GM12878 (cell line): ENCODE measurements at regions not wholly inside any gene's neighbourhood (a gene's known extent, or its start where the extent isn't known, plus 50 kb on each side); places are given as distances from the start of the nearest gene placed in this dataset.

Experiments
- ATAC-seq: fragments of 200-7000 bp; cut with Tn5 transposase; 3 replicates; pipeline ENCODE4 v1.9.1; 2020; ENCODE audit warnings: mild to moderate bottlenecking, moderate library complexity
- BruUV-seq: library from RNA; stranded (reverse); fragments of 400-500 nt; replicated peaks from 2 replicates; lab custom pipeline; 2021; lab: Mats Ljungman, UMichigan
- CTCF ChIA-PET: fragments of 300-600 bp; sonication (Branson Sonifier 250); formaldehyde crosslinking; extraction: SDS; loops from one replicate; lab custom pipeline; 2021; ENCODE audit warnings: inconsistent platforms; lab: Yijun Ruan, JAX
- POLR2A ChIA-PET: fragments of 350-600 bp; formaldehyde crosslinking; extraction: SDS; loops from one replicate; lab custom pipeline; 2021; ENCODE audit warnings: inconsistent platforms; lab: Charles Lee
- RAD21 ChIA-PET: fragments of 300-600 bp; sonication (Branson Sonifier 250); formaldehyde crosslinking; loops from one replicate; lab custom pipeline; 2023; ENCODE audit warnings: antibody characterized with exemption; ENCODE audit not compliant: unreplicated experiment; lab: Charles Lee
- SMC1A ChIA-PET: fragments of 300-600 bp; sonication (Branson Sonifier 250); formaldehyde crosslinking; loops from one replicate; lab custom pipeline; 2023; ENCODE audit not compliant: unreplicated experiment, uncharacterized antibody; lab: Charles Lee
- DNase-seq: peaks from one replicate; pipeline ENCODE4 v3.0.0-alpha.2; 2011; ENCODE audit warnings: low read depth, low spot score
- FAIRE-seq: peaks from 3 replicates; lab custom pipeline; 2011; peaks lifted over from hg19 to GRCh38; lab: Jason Lieb, UNC
- H2AFZ ChIP-seq: 2 replicates; pipeline ENCODE4 v1.6.0; 2011; ENCODE audit warnings: low read depth, low read length, control low read depth; ENCODE audit not compliant: control insufficient read depth
- H3K27ac ChIP-seq: 2 replicates; pipeline ENCODE4 v1.5.1; 2011; ENCODE audit warnings: control low read depth; ENCODE audit not compliant: control insufficient read depth, insufficient read depth
- H3K27me3 ChIP-seq, 2 experiments: replicated peaks in 1 of 2; 2 replicates each; pipeline versions ENCODE4 v1.6.0 to v1.6.1; 2011; ENCODE audit warnings: low read length in 1 of 2; ENCODE audit not compliant: control insufficient read depth in 2 of 2, insufficient read depth in 2 of 2
- H3K36me3 ChIP-seq, 2 experiments: 2 replicates each; pipeline ENCODE4 v1.5.1; 2011; ENCODE audit warnings: low read length in 1 of 2; ENCODE audit not compliant: control insufficient read depth in 2 of 2, insufficient read depth in 2 of 2
- H3K4me1 ChIP-seq: 2 replicates; pipeline ENCODE4 v1.6.1; 2011; ENCODE audit warnings: mild to moderate bottlenecking, low read length, moderate library complexity, mixed read lengths; ENCODE audit not compliant: control insufficient read depth, insufficient read depth
- H3K4me2 ChIP-seq: 2 replicates; pipeline ENCODE4 v1.6.0; 2011; ENCODE audit warnings: control low read depth; ENCODE audit not compliant: control insufficient read depth, insufficient read depth
- H3K4me3 ChIP-seq: fragments of 200-600 bp; sonication (generic); 2 replicates; pipeline ENCODE4 v1.5.1; 2016
- H3K79me2 ChIP-seq: 2 replicates; pipeline ENCODE4 v1.6.0; 2011; ENCODE audit warnings: low read length; ENCODE audit not compliant: control insufficient read depth, insufficient read depth
- H3K9ac ChIP-seq: 2 replicates; pipeline ENCODE4 v1.8.0; 2011; ENCODE audit warnings: low read length, control low read depth, mixed read lengths; ENCODE audit not compliant: control insufficient read depth, insufficient read depth
- H3K9me3 ChIP-seq: replicated peaks from 3 replicates; pipeline ENCODE4 v1.5.1; 2011; ENCODE audit warnings: mild to moderate bottlenecking, low read length; ENCODE audit not compliant: control insufficient read depth, insufficient read depth
- H4K20me1 ChIP-seq: 2 replicates; pipeline ENCODE4 v1.6.0; 2011; ENCODE audit not compliant: control insufficient read depth, insufficient read depth
- CTCF ChIP-seq, 3 experiments: IDR thresholded peaks in 2 of 3; conservative IDR thresholded peaks in 1 of 3; 2 replicates each; pipeline ENCODE4 v1.5.1; 2011; ENCODE audit warnings: low read depth in 3 of 3, low read length in 3 of 3, mild to moderate bottlenecking in 3 of 3, control low read depth in 2 of 3, moderate library complexity in 2 of 3, inconsistent platforms in 1 of 3, mixed read lengths in 1 of 3; ENCODE audit not compliant: control insufficient read depth in 2 of 3, insufficient read depth in 1 of 3; ENCODE audit errors: extremely low read depth in 1 of 3
- HDAC2 ChIP-seq: fragments of 200-600 bp; sonication (generic); IDR thresholded peaks from 2 replicates; pipeline ENCODE4 v1.6.1; 2017
- LARP7 ChIP-seq: fragments of 450-650 bp; IDR thresholded peaks from 2 replicates; pipeline ENCODE4 v1.6.1; 2017; ENCODE audit warnings: mild to moderate bottlenecking
- NKRF ChIP-seq: fragments of 450-650 bp; conservative IDR thresholded peaks from 2 replicates; pipeline ENCODE4 v1.6.1; 2017; ENCODE audit warnings: mild to moderate bottlenecking, moderate library complexity
- TCF3 ChIP-seq: IDR thresholded peaks from 2 replicates; pipeline ENCODE4 v1.6.1; 2012; ENCODE audit warnings: low read depth, mild to moderate bottlenecking, low read length, borderline replicate concordance; ENCODE audit not compliant: insufficient read depth
- ZNF207 ChIP-seq: fragments of 450-650 bp; IDR thresholded peaks from 2 replicates; pipeline ENCODE4 v1.6.1; 2014; ENCODE audit warnings: antibody characterized with exemption, mild to moderate bottlenecking, borderline replicate concordance
- ZNF384 ChIP-seq: IDR thresholded peaks from 2 replicates; pipeline ENCODE4 v1.6.1; 2012; ENCODE audit warnings: low read depth, mild to moderate bottlenecking, low read length, improper control_type of control experiment, borderline replicate concordance
- ZNF622 ChIP-seq: fragments of 450-650 bp; IDR thresholded peaks from 2 replicates; pipeline ENCODE4 v1.6.1; 2017; ENCODE audit warnings: mild to moderate bottlenecking, inconsistent platforms
- WGBS: methylation state at CpG from one replicate; pipeline ENCODE4 v1.1.6; 2016; ENCODE audit warnings: low lambda C conversion rate; ENCODE audit not compliant: insufficient replicate concordance, insufficient coverage; ENCODE audit errors: missing lambda C conversion rate; 5-methylcytosine and 5-hydroxymethylcytosine counted together
- in situ Hi-C: fragments of 300-500 bp; cut with MboI; formaldehyde crosslinking; loops from 9 replicates; pipeline ENCODE4 v1.14.3; 2018; ENCODE audit warnings: mixed read lengths
- intact Hi-C: fragments of 100-400 bp; cut with micrococcal nuclease; formaldehyde crosslinking; loops from one replicate; pipeline ENCODE4 v1.14.2; 2022; ENCODE audit not compliant: unreplicated experiment
- TF ChIP-seq, protein P1 (sequence below): fragments of 450-650 bp; IDR thresholded peaks from 2 replicates; pipeline ENCODE4 v1.6.1; 2018; ENCODE audit warnings: mild to moderate bottlenecking, low read depth, moderate library complexity; ENCODE audit not compliant: partially characterized antibody
- TF ChIP-seq, protein P2 (sequence below): fragments of 450-650 bp; formaldehyde crosslinking; IDR thresholded peaks from 2 replicates; pipeline ENCODE4 v1.4.0; 2022; ENCODE audit warnings: mild to moderate bottlenecking, moderate library complexity

- in situ Hi-C loops, result no loop called here
- ChIA-PET CTCF (interaction anchor here (0.6 kb wide), 1 partner anchor 1917 kb away, joined by 3 read pairs; no protein-coding TSS in a partner anchor), SMC1A (interaction anchor here (0.9 to 1.0 kb wide), 2 partner anchors 10 to 227 kb away, joined by 3 read pairs; no protein-coding TSS in a partner anchor), POLR2A (no interaction called here), RAD21 (no interaction called here)
- FAIRE-seq (no peak), DNase-seq (no peak), ATAC-seq (no peak)
- no peaks in the 10 kb centered on the region; the same call in 2 of the 3 replicates for H3K9me3 ChIP-seq
- no peaks in the 10 kb centered on the region for H3K4me1 ChIP-seq
- H3K4me2 ChIP-seq, result no peak overlapping the region
- WGBS, result 33% methylated on average over 1 of the region's 1 CpG
- no peaks in the 10 kb centered on the region for H3K36me3 ChIP-seq
- H3K4me3 ChIP-seq, result no peak overlapping the region
- intact Hi-C loops, result no loop called here
- no peaks in the 10 kb centered on the region for H4K20me1 ChIP-seq
- H3K27ac ChIP-seq, result no peak overlapping the region
- no TSS peak for BruUV-seq
- no peaks in the 10 kb centered on the region for H3K79me2 ChIP-seq
- no peak overlapping the region for H3K9ac ChIP-seq
- no peak overlapping the region for H2AFZ ChIP-seq
- H3K27me3 ChIP-seq, result no peaks in the 10 kb centered on the region
- no peak for TF ChIP-seq CTCF (IDR thresholded peaks at IDR 0.05 in 2 of 3, conservative IDR thresholded peaks at IDR 0.05 in 1 of 3; ENCODE audit: control insufficient read depth in 2 of 3, extremely low read depth in 1 of 3, insufficient read depth in 1 of 3, low read depth in 3 of 3, low read length in 3 of 3)
- TF ChIP-seq ZNF622, result no peak
- TF ChIP-seq, protein P1, sequence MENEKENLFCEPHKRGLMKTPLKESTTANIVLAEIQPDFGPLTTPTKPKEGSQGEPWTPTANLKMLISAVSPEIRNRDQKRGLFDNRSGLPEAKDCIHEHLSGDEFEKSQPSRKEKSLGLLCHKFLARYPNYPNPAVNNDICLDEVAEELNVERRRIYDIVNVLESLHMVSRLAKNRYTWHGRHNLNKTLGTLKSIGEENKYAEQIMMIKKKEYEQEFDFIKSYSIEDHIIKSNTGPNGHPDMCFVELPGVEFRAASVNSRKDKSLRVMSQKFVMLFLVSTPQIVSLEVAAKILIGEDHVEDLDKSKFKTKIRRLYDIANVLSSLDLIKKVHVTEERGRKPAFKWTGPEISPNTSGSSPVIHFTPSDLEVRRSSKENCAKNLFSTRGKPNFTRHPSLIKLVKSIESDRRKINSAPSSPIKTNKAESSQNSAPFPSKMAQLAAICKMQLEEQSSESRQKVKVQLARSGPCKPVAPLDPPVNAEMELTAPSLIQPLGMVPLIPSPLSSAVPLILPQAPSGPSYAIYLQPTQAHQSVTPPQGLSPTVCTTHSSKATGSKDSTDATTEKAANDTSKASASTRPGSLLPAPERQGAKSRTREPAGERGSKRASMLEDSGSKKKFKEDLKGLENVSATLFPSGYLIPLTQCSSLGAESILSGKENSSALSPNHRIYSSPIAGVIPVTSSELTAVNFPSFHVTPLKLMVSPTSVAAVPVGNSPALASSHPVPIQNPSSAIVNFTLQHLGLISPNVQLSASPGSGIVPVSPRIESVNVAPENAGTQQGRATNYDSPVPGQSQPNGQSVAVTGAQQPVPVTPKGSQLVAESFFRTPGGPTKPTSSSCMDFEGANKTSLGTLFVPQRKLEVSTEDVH, result no peak
- no peak for TF ChIP-seq NKRF
- TF ChIP-seq HDAC2, result no peak
- no peak for TF ChIP-seq LARP7
- TF ChIP-seq, protein P2, sequence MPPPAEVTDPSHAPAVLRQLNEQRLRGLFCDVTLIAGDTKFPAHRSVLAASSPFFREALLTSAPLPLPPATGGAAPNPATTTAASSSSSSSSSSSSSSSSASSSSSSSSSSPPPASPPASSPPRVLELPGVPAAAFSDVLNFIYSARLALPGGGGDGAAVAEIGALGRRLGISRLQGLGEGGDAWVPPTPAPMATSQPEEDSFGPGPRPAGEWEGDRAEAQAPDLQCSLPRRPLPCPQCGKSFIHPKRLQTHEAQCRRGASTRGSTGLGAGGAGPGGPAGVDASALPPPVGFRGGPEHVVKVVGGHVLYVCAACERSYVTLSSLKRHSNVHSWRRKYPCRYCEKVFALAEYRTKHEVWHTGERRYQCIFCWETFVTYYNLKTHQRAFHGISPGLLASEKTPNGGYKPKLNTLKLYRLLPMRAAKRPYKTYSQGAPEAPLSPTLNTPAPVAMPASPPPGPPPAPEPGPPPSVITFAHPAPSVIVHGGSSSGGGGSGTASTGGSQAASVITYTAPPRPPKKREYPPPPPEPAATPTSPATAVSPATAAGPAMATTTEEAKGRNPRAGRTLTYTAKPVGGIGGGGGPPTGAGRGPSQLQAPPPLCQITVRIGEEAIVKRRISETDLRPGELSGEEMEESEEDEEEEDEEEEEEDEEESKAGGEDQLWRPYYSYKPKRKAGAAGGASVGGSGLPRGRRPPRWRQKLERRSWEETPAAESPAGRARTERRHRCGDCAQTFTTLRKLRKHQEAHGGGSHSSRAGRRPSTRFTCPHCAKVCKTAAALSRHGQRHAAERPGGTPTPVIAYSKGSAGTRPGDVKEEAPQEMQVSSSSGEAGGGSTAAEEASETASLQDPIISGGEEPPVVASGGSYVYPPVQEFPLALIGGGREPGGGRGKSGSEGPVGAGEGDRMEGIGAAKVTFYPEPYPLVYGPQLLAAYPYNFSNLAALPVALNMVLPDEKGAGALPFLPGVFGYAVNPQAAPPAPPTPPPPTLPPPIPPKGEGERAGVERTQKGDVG (CRISPR knock-in tag), result no peak
- TF ChIP-seq TCF3, result no peak
- TF ChIP-seq ZNF207, result no peak
- TF ChIP-seq ZNF384, result no peak
These were observed 340.9 kb downstream of the RASEF start for GRCh38 chr9:82722051-82722450.
